Hepatic stellate cell (primary cell): ENCODE measurements at regions not wholly inside any gene's neighbourhood (a gene's known extent, or its start where the extent isn't known, plus 50 kb on each side); places are given as distances from the start of the nearest gene placed in this dataset.

Experiments used
- DNase-seq: peaks from one replicate; pipeline ENCODE4 v3.0.0; 2011; ENCODE audit warnings: low spot score

- DNase-seq = no peak
Observed at GRCh38 chr11:15773476-15774387, 582.6 kb downstream of the SOX6 start.

DNA sequence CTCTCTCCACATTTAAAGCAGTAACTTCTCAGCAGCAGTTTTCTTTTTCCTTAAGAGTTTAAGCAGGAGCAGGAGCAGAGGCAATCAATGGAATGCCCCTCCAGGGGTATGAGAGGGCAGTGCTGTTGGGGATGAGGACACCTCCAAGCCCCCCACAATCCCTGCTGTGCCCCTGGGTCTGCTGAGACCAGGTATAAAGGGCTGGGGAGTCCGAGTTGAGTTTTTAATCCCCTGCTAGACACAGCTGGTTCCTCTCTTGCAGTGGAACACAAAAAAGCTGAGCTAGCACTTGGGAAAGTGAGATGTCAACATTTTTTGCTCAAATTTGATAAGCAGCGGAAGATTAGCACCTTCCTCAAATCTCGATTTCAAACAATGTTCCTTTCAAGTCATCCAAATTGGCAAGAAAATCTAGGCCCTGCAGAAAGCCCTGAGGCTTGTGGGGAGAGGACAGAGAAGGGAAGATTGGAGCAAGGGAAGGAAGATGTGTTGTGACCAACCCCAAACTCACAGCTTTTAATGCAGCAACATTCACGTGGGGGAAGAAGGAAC lies 581.9 kb downstream of the SOX6 start:
- no peak for DNase-seq

- DNase-seq = no peak
Observed at GRCh38 chr11:15775015-15775541, 581.3 kb downstream of the SOX6 start.

GRCh38 chr11:15775797-15776196 lies 580.5 kb downstream of the SOX6 start:
- no peak for DNase-seq

GRCh38 chr11:15776366-15776765 lies 580.0 kb downstream of the SOX6 start:
- no peak for DNase-seq

DNA sequence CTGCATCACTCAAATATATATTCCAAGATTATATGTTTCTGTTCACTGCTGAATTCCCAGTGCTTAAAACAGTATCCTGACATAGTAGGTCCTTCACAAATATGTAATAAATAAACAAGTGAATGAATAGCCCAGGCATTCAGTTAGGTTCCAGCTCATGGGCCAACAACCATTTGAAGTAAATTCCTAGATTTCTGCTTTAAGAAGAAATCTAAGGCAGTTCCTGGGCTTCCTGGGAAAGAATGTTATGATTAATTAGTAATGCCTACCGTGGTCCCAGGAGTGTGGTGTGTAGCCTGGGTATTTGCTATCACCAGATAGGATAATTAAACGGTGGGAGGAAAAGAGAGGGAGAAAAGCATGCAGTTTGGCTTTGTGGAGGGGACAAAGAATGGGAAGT lies 576.8 kb downstream of the SOX6 start:
- DNase-seq = no peak

- DNase-seq = no peak
Observed at GRCh38 chr11:15780382-15780781, 576.0 kb downstream of the SOX6 start.

- no peak for DNase-seq
Observed at GRCh38 chr11:15780837-15781236, 575.5 kb downstream of the SOX6 start.

DNA sequence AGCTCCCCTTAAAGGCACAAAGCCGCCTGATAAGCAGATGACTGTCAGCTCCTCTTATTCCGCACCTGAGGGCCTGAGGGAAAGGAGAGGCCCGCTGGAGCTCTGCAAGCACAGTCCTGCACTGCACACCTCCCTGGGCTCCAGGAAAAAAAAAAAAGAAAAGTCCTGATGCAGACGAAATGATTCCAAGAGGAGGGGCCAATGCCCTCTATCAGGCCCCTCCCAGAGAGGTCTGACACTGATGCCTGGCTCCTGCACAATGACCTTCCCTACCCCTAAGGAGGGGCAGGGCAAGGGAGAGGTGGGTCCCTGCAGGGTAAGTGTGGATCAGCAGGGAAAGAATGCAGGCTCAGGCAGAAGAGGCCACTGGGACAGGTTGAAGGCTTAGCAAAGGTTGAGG lies 572.7 kb downstream of the SOX6 start:
- no peak for DNase-seq

DNA sequence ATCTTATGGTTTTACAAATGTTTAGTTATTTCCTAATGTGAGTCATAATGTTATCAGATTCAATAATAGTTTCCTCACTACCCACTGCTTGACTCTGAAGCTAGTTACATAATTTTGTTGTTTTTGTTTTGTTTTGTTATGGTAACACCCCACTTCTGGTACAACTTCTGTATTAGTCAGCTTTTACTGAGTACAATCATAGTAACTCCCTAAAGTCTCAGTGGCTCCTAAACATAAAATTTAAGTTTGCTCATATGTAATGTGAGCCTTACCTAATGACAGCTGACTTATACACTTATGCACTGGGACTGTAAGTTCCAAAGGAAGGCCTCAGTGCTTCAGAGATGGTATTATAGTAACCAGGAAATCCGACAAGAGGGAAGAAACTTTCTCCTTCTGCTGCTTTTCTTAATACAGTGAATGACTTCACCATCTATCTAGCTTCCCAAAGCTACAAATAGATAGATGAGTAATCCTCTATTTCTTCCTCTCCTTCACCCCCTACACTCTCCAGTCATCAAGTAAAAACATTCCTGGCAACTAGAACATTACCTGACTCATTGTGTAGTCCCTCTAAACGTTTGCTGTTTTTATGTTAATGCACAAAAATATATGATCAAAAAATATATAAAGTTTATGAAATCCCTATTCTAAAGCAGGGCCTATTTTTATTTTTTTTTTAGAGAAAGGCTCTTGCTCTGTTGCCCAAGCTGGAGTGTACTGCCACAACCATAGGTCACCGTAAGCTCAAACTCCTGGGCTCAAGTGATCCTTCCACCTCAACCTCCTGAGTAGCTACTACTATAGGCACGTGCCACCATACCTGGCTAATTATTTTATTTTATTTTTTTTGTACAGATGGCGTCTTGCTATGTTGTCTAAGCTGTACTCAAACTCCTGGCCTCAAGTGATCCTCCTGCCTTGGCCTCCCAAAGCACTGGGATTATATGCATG lies 563.0 kb downstream of the SOX6 start:
- peak; percentile 26 for DNase-seq

- DNase-seq = no peak
Observed at GRCh38 chr11:15794361-15795150, 561.8 kb downstream of the SOX6 start.

DNA sequence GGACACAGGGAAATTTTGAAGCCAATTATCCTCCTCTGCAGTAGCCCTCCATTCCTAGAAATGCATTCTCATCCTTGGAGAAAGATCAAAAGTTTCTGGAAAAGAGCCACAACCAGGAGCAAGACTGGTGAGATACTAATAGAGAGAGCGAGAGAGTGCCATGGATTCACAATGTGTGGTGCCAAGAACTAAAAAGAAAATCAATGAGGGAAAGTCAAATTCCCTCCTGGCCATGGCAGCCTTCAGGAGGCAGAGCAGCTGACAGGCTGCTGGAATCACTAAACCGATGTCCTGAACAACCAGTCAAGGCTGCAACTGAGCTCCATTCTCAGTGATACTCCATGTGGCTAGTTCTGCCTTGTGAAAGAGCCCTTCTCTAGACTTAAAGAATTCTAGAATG lies 561.0 kb downstream of the SOX6 start:
- no peak for DNase-seq

DNA sequence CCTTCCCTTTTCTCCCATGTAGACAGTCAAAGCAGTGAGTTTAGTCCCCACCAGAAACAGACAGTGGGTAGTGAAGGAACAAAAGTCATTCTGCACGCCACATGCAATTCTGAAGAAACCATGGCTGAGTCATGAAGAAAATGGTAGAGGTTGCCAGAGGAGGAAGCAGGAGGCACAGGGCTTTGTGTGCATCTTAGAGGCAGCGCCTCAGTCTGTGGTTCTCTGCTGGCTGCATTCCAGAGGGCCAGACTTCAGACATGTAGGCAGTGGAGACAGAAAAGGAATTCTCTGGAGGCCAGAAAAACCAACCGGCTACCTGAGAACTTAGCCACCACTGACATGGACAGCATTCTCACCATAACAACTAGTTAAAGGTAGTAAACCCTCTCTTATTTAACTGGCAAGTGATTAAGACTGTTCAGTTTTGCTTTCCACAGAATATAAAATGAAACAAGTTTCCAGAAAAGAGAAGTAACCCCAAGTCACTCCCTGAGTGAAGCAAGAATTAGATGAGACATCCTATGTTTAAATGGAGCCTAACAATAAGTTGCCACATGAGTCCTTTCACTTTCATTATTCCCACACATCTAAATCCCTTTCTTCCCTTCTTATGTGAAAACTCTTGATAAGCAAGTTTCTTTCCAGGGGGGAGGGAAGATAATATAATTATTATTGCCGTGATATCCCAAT lies 556.1 kb downstream of the SOX6 start:
- DNase-seq = no peak

GRCh38 chr11:15801126-15801525 lies 555.2 kb downstream of the SOX6 start:
- no peak for DNase-seq

DNA sequence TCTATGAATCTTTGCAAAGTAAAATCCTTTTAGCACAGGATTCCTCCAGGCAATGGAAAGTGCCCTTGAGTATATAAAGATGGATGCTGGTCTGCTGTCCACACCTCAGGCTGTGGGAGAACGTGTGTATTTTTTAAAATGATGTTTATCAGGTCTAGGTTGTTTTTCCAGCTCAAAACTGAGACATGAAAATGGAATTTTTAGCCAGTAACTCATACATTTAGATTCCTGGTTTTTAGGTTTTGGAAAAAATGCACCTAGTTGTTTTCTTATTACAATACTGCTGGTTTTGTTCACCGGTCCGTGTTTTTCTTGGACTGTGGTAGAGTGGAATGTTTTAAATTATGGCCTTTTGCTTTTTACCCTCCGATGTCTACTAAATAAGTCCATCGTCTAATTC lies 554.7 kb downstream of the SOX6 start:
- DNase-seq = no peak

GRCh38 chr11:15805726-15806125 lies 550.6 kb downstream of the SOX6 start:
- no peak for DNase-seq

DNA sequence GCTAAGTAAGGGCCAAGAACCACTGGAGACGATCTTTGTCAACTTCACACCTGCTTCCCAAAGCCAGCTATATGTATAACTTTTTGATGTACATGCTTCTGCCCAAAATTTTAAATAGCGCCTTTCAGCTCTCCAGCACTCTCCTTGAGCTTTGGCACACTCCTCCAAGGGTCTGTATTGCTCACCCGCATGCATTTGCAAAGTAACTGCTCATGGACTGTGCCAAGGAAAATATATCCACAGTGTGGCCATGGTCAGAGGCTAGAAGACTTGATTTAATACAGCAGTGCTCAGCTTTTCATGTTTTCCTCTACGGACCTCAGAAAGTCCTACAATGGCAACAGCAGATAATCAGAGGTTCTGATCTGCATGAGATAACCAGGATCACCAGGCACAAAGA lies 550.1 kb downstream of the SOX6 start:
- no peak for DNase-seq

- DNase-seq = no peak
Observed at GRCh38 chr11:15807827-15808226, 548.5 kb downstream of the SOX6 start.

- DNase-seq = no peak
Observed at GRCh38 chr11:15810082-15810481, 546.3 kb downstream of the SOX6 start.

GRCh38 chr11:15810525-15810924 lies 545.8 kb downstream of the SOX6 start:
- DNase-seq = no peak
